ENCODE measurements at regions not wholly inside any gene's neighbourhood (a gene's known extent, or its start where the extent isn't known, plus 50 kb on each side); places are given as distances from the start of the nearest gene placed in this dataset.

DNA sequence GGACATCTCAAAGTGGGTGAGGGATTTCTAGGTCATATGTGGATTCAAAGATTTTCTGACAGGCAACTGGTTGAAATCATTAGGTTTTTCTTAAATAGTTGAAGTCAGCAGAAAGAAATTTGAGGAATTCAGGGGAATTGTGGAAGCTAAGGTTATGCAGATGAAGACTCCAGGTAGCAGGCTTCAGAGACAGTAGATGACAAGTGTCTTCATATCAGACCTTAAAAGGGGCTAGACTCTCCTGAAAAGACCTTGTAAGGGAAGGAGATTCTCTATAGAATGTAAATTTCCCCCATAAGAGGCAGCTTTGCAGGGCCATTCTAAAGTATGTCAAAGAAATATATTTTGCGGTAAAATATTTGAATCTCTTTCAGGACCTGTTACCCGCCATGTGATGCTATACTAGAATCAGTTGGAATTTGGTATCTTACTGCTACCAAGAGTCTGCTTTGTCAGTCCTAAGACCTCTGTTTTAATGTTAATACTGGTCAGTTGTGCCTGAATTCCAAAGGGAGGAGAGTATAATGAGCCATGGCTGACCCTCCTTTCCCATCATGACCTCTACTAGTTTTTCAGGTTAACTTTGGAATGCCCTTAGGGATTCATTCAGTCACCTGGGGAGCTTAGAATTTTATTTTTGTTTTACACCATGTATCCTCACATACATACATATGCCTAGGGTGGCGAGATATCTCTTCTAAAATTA, 1115.5 kb upstream of the SLC10A2 start:
- no peak for DNase-seq (ENCODE audit: low spot score)

DNA sequence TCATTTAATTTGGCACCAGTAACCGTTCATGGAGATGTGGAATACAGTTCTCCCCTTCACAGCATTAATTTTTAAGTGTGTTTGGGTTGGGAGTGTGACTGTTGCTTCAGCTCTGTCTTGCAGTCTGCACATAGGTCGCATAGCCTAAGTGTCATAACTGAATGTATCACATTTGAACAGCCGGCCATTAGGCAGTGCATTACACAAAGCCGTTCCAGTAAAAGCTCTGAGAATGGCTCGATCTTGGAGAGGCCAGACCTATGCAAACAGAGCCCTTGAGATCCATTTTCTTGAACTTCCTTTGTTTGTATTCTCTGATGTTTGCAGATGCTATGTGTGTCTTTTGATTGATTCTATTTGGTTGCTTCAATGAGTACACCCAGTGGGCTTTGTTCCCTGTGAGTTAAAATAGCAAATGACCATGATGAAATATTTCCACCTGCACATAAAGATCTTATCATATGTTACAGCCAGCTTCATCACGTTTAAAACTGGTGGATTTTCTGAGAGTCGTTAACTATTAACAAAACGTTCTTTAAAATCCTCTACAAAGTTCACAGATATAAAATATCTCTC, 1104.9 kb upstream of the SLC10A2 start:
- no peak for DNase-seq (ENCODE audit: low spot score)

DNA sequence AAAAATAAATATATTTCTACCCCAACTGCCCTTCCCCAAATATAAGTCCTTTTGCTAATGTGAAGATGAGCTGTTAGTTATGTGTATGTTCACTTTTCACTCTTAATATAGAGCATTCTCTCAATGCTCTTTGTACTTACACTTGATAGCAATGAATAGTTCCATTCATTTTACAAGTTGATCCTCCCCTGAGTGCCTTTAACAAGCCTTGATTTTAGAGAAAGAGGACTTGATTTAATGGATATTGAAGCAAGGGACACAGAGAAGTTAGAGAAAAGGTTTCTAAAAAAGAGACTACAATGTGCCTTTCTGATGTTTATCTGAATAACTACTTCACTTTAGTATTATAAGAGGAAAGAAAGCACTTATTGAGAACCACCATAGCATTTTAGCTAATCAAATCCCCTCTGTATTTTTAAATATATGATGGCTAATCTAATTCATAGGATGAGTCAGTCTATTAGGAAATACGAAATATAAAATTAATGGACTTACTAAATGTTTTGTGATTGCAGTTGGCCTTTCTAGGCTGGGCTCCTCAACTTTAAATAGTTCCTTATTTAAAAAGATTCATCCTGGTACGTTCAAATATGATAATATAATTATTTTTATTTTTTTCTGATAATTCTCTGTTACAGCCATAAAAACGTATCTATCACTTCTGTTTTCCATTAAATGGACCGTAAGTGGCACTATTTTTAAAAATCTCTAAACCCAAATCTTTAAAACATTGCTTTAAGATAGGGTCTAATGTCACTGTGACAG, 1097.8 kb upstream of the SLC10A2 start:
- DNase-seq (ENCODE audit: low spot score) = no peak

DNA sequence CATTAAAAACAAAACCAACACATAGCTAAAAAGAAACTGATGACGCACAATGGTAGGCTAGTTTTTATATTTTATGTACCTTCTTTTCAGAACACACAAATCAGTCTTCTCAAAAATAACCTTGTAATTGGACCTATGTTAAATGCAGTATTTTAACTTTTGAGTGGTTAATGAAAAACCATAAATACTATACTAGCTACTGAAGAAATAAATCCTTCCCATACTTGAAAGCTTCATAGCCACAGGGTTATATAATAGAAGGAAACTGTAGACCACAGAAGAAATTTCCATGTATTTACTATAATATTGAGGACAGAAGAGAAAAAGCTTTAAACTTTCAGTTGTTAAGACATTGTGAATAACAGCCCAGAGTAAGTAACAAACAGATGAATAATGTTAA, 1094.3 kb upstream of the SLC10A2 start:
- DNase-seq (ENCODE audit: low spot score) = no peak

DNA sequence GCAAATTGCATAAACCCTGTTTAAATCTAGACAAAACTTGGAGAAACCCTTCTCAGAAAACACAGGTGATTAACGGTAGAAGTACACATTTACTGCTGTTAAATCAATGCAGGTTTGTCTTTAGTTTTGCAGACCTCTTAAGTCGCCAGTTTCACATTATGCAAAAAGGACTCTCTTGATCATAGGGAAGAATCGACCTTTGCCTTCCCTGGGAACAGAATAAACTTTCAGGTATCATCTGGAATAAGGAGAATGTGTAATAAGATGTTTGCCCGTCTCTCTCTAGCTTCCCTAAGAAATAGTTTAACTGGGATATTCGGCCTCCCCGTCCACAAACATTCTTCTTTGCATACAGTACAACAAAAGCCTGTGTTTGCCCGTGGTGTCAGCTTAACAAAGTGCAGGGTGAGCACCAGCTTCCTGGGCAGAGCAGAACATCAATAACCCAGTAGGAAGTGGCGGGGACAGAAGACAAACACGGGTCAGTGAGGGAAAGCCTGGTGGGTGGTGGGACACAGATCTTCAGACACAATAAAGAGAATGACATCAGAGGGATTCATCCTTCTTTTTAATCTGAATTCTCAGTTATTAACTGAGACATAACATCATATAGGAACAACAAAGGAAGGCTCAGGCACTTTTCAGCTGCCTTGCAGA, 1077.7 kb upstream of the SLC10A2 start:
- DNase-seq (ENCODE audit: low spot score) = no peak

DNA sequence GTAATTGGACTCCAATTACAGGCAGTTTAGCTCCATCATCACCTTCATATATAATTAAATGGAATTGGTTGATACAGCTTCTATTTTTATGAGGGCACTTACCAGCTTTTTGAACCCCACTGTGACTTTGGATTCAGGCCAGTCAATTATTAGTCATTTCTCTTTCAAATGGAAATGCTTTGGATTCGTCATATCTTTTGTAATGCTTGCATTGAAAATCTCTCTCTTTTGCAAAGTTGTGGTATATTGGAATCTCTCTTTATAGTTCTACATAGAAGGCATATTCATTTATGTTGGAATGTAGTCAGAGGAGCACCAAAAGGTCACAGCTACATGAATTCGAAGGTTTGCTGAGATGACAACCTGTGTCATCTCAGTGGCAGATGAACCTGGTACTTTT, 1074.3 kb upstream of the SLC10A2 start:
- DNase-seq (ENCODE audit: low spot score) = no peak

DNA sequence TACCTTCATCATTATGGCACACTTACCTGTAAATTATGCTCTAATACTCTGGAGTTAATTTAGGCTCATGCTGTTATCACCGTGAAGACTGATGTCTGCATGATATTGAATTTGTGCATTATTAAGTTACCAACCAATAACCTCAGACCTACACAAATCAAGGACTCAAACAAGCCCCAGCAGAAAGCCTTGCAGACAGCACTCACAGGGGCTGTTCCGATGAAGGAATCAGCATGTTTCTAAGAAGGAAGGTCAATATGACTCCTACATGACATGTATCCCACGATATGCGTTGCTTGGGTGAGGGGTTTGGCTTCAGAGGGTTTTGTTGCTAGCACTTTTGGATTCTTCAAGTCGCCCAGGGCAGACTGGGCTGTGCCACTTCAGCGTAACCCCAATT, 1071.2 kb upstream of the SLC10A2 start:
- DNase-seq (ENCODE audit: low spot score) = no peak

DNA sequence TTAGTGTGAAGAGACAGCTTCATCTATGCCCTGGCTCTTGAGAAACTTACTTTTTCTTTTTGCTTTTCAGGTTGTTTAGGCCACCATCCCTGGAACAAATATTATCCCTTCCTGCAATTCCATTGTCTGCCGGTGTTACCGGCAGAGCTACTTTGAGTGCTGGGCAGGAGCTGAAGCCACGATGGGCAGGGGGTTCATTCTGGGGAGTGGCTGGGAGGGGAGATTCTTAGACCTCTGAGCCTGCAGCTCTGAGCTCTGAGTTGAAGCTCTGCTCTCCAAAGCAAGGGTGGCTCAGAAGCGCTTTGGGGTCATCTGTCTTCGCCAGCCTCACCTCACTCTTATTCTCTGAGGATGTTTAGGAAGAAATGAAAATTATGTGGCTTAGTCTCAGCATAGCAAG, 1066.6 kb upstream of the SLC10A2 start:
- DNase-seq (ENCODE audit: low spot score) = no peak

DNA sequence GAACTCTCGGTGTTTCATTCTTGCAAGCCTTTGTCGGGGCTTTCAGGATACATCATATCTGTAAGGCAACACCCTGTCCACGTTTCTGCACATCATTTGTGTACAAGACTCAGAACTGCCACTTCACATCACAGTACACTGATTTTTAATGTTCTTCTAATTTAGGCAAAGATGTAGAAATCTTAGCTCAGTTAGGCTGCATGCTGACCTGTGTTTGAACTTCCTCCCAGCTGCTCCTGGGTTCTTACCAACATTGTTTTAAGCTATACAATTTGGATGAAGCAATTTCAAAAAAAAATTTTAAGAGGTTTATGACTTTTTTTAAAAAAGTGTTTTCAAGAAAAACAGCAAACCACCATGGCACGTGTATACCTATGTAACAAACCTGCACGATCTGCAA, 1047.9 kb upstream of the SLC10A2 start:
- DNase-seq (ENCODE audit: low spot score) = no peak

DNA sequence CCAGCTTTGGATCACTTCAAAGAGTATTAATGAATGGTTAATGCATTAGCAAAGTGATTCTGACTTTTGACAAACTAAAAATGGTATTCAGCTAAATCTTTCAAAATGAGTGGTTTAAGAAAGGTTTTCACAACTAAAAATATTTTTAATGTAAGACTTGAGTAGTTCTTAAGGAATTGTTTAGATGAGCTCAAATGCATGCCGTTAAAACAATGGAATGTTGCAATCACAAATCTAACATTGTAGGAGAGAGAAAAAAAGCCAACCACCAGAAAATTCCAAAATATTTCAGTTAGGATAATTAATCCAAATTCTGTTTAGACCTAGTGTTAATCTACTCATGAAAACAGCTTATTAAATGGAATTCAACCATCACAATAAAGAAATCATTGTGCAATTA, 1044.8 kb upstream of the SLC10A2 start:
- DNase-seq (ENCODE audit: low spot score) = no peak

DNA sequence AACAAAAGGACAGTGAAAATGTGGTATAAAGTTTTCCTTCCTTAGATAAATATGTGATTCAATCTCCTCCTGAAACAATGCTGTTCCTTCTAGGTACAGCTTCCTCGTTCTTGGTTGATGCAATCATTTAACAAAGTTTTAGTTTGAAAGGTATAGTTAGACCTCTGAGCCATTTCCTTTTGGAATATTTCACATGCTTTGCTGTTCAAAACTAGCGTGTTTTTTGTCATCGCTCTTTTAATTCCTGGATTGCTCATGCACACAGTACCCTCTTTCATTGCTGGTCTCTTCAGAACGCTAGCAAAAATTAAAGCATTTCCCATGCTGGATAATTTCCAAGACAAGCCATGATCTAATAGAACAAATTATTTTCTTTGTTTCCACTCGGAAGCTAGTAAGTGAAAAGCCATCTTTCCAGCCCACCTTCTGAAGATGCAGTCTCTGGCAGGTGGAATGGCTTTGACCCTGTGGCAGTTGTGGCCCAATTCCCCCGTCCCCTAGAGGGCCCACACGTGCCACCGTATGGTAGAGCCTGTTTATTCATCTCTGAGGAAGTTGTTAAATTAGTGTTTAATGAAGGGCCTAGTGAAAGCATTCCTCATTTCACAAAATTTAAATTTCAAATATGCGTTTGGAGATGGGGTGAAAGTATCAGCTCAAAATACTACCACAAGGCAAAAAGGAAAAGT, 1040.6 kb upstream of the SLC10A2 start:
- no peak for DNase-seq (ENCODE audit: low spot score)

DNA sequence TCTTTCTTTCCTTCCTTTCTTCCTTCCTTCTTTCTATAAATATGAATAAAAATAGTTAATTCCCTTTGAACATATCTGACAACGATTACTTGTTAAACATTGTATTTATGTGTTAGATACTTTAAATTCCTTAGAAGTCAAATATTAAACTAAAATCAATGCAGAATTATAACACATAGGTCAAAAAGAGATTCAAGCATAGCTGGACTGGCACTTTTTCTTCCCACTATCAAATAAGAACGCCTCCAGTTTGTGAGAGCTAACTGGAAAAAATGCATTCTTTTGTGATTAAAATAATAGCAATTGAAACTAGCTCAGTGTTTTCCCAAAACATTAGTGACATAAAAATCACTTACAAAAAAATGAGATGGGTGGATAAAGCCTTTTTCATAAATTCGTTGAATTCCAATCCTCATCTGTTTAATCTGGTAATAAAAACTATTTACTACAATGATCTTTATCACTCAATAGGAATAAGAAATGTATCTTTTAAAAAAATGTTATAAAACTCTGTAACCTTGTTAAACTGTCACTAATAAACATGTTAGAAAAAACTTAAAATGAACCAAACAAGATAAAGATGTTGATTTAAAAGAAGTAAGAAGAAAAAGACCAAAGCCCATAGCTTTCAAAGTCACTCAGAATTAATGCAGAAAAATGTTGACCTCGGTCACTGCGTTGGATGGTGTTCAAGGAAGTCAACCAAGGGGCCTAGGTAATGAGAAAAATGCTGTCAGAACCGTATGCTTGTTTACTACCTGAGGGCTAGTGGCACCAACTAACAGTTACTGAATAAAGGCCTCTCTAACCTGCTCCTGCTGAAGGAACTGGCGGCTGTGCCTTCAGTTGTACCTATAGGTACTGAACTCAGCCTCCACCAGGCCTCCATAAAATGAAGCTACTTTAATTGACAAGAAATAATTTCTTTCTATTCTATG, 1039.5 kb upstream of the SLC10A2 start:
- DNase-seq (ENCODE audit: low spot score) = no peak

DNA sequence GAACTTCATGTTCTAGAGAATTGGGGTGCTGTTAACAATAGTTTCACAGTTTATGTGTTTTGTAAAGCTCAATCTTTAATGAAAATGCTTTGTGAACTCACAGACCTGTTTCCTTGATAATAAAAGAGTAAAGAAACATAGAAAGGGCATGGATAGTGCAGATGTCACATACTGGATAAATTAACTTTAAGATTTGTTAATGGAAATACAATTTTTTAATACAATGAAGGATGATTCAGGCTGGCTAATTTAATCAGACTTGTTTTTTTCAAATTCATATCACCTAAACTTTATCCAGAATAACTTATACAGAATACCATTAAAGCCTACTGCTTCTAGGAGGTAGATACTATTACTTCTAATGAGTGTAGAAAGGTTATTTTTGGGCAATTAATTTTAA, 1033.5 kb upstream of the SLC10A2 start:
- no peak for DNase-seq (ENCODE audit: low spot score)

DNA sequence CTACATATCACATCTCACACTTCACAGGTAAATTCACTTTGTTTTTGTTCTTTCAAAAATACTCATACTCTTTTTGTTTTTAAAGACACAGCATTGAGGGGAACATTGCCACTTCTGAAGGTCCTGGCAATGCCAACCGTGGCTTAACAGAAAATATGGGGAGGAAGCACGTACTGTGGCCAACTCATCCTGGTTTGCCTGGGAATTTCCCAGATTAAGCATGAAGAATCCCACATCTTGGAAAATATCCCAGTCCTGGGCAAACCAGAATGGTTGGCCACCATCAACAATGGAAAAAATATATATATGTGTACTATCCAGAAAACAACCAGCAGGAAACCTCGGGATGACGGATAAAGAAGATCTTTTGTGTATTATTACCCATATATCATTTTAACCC, 1032.2 kb upstream of the SLC10A2 start:
- DNase-seq (ENCODE audit: low spot score) = no peak

DNA sequence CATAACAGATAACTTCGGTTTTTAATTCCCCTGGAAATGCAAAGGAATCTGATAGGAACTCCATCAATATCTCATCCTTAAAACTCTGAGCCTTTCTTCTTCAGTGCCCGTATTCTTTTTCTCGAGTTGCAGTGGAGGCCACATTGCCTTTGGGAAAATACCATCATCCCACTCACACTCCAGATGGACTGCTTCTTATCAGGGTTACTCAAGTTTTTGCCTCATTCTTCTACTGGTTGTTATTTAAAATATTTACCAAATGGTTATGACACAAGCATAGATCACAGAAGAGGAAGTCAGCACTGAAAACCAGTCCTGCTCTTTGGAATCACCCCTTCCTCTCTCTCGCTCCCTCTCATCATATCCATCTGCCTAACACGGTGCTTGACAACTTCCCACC, 1020.5 kb upstream of the SLC10A2 start:
- DNase-seq (ENCODE audit: low spot score) = no peak

DNA sequence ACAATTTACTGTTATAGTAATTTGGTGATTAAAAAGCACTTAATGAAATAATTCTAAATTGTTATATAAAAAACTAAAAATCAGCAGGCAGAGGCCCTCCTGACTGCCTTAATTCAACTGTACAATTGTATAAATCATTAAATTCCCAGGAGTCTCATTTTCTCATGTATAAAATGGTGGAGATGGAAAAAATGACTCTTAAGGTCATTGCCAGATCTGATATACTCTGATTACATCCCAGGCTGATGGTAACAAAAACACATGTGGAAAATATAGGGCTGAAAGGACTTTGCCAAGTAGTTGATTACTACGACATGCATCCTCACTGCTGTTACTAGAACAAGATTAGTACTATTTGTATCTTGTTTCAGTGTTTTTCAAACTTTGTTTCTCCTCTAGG, 1020.0 kb upstream of the SLC10A2 start:
- DNase-seq (ENCODE audit: low spot score) = no peak

DNA sequence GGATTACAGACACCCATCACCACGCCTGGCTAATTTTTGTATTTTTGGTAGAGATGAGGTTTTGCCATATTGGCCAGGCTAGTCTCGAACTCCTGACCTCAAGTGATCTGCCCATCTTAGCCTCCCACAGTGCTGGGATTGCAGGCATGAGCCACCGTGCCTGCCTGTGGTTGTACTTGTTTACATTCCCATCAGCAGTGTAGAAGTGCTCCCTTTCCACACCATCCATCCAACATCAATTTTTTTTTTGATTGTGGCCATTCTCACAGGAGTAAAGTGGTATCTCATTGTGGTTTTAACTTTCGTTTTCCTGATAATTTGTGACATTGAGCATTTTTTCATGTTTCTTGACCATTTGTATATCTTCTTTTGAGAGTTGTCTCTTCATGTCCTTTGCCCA, 1019.4 kb upstream of the SLC10A2 start:
- no peak for DNase-seq (ENCODE audit: low spot score)

DNA sequence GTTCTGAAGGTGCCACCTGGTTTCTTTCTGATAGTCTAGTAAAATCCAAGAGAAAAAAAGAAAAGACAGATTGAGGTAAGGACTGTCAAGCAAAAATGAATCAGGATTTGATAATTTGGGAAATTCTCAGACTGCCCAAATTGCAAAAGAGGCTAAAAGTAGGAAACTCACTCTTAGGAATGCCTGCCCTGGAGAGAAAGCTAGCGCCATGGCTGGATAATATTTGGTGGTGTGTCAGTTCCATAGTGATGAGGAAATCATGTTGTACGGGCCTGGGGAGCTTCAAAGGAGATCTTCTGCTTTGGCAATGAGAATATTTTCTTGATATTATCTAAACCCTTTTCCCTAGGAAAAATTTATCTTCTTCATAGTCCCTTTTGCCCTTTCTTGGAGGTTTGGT, 1008.1 kb upstream of the SLC10A2 start:
- DNase-seq (ENCODE audit: low spot score) = no peak

DNA sequence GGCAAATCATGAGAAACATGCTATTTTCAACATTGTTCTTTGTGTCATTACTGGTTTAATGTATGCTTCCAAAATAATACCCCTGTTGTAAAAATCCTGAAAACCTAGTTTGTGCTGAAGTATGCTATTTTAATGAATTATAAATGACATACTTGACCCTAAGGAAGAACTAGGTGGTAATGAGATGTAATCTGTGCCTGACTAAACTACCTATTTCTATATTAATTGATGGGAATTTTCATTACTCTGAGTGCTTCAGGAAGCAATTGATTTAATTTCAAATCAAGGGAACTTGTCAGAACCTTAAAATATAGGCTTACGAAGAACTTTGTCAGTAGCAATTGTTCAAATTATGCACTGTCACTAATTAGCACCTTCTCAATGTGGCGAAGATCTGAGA, 1005.6 kb upstream of the SLC10A2 start:
- no peak for DNase-seq (ENCODE audit: low spot score)

DNA sequence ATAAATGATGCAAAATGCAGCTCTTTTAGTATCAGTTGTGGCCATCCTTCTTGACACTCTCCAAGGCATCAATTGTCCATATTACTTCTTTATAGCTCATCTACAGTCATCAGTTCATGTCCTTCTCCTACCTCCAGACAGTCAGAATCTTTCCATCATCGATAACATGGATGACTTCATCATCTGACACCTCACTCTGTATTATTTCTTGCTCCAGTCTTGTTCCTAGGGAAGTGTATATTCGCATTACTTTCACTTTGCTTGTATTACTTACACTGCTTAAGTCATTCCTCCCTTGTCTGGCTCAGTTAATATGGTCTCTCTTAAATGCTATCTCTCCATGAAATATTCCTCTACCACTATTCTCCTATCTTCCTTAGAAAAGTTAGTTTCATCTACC, 999.1 kb upstream of the SLC10A2 start:
- no peak for DNase-seq (ENCODE audit: low spot score)

DNA sequence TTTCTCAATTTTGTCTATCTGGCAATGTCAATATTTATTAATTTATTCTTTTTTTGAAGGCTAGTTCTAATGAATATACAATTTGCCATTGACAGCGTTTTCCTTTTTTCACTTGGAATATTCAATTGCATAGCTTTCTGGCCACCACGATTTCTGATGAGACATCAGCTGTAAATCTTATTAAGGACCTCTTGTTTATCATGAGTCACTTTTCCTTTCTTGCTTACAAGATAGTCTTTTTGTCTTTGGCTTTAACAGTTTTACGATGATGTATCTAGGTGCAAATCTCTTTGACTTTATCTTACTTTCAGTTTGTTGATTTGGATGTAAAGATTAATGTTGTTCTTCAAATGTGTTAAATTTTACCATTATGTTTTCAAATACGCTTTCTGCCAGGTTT, 991.6 kb upstream of the SLC10A2 start:
- DNase-seq (ENCODE audit: low spot score) = no peak

Data from cerebellar cortex (tissue), 1 donor.